Aorta (tissue), 5 donors: ENCODE measurements at regions not wholly inside any gene's neighbourhood (a gene's known extent, or its start where the extent isn't known, plus 50 kb on each side); places are given as distances from the start of the nearest gene placed in this dataset.
"Not testable (repeated sequence)": the region's sequence is repeated elsewhere in the genome, so short reads cannot be mapped to it uniquely, and the experiment has no call there.

ENCODE experiments used
- ATAC-seq: fragments of 200-7000 bp; cut with Tn5 transposase; one replicate; pipeline ENCODE4 v1.9.1; 2022; ENCODE audit warnings: moderate library complexity; ENCODE audit not compliant: low FRiP score
- DNase-seq, 2 donors: peaks; one replicate each; pipeline ENCODE4 v3.0.0-alpha.2; 2020
- H3K27ac ChIP-seq, 2 donors: one replicate each; pipeline ENCODE4 v1.5.1; 2013; ENCODE audit warnings: low read length in 2 of 2, mild to moderate bottlenecking in 2 of 2, moderate library complexity in 2 of 2, control low read depth in 1 of 2, inconsistent platforms in 1 of 2, low read depth in 1 of 2
- H3K27me3 ChIP-seq, 2 donors: one replicate each; pipeline ENCODE4 v1.6.1; 2013; ENCODE audit warnings: control low read depth in 1 of 2, low read length in 1 of 2, mild to moderate bottlenecking in 1 of 2, moderate library complexity in 1 of 2; ENCODE audit not compliant: insufficient read depth in 2 of 2, control insufficient read depth in 1 of 2
- H3K36me3 ChIP-seq, 2 donors: one replicate each; pipeline ENCODE4 v1.6.1; 2013; ENCODE audit warnings: control low read depth in 1 of 2, low read length in 1 of 2, mild to moderate bottlenecking in 1 of 2; ENCODE audit not compliant: insufficient read depth in 2 of 2, control insufficient read depth in 1 of 2
- H3K4me1 ChIP-seq, 2 donors: one replicate each; pipeline ENCODE4 v1.6.1; 2013; ENCODE audit warnings: low read length in 2 of 2, control low read depth in 1 of 2, mild to moderate bottlenecking in 1 of 2, moderate library complexity in 1 of 2; ENCODE audit not compliant: insufficient read depth in 2 of 2, control insufficient read depth in 1 of 2
- H3K4me3 ChIP-seq, 2 donors: one replicate each; pipeline ENCODE4 v1.5.1; 2013; ENCODE audit warnings: low read length in 2 of 2, control low read depth in 1 of 2, mild to moderate bottlenecking in 1 of 2
- H3K9me3 ChIP-seq: one replicate; pipeline ENCODE4 v1.6.1; 2013; ENCODE audit warnings: mild to moderate bottlenecking, low read length; ENCODE audit not compliant: control insufficient read depth
- WGBS, 2 donors: extraction: QIAGEN DNeasy Blood & Tissue Kit; methylation state at CpG; one replicate each; pipeline ENCODE4 v1.1.7; 2013; 5-methylcytosine and 5-hydroxymethylcytosine counted together
- intact Hi-C, 2 donors: fragments of 100-400 bp; cut with DNase I; formaldehyde crosslinking; loops; one replicate each; pipeline versions ENCODE4 v1.14.2 to v1.15.0; 2022
- donor health status: healthy with polysubstance abuse.
- donor health status: Bipolar disorder and iron deficiency.
- donor health status: DM: no; HTN: no; CAD: no.
- donor health status: DM: no; HTN: no; CAD: no.
- donor health status: DM: yes; HTN: yes; CAD: no.

GRCh38 chr5:3091040-3091774, 339.7 kb upstream of the IRX2 start:
- Histone ChIP-seq H3K27ac (no peak overlapping the region), H3K9me3 (no peaks in the 10 kb centered on the region), H3K36me3 (no peaks in the 10 kb centered on the region), H3K4me3 (no peak overlapping the region), H3K4me1 (no peaks in the 10 kb centered on the region), H3K27me3 (no peaks in the 10 kb centered on the region)
- DNase-seq (no peak), ATAC-seq (no peak)
- intact Hi-C loops: no loop called here
- 49 to 52% methylated on average over 11 of the region's 11 CpGs for WGBS, 2 donors

- intact Hi-C loops, H3K9me3 ChIP-seq, ATAC-seq, H3K4me1 ChIP-seq, H3K27me3 ChIP-seq, H3K4me3 ChIP-seq, DNase-seq, H3K27ac ChIP-seq, H3K36me3 ChIP-seq: not testable (repeated sequence)
- 83 to 93% methylated on average over 5 to 6 of the region's 6 CpGs for WGBS, 2 donors
These were observed 338.8 kb upstream of the IRX2 start for GRCh38 chr5:3090305-3090704.

GRCh38 chr5:3080366-3080765, 328.9 kb upstream of the IRX2 start:
- no peaks in the 10 kb centered on the region for H3K27me3 ChIP-seq
- ATAC-seq: peak; percentile 15
- DNase-seq: no peak
- intact Hi-C loops: no loop called here
- no peak overlapping the region for H3K27ac ChIP-seq
- WGBS, 2 donors: 79 to 82% methylated on average over 9 of the region's 9 CpGs
- no peak overlapping the region for H3K4me3 ChIP-seq
- peaks cover 2% of the 10 kb centered on the region for H3K9me3 ChIP-seq
- H3K36me3 ChIP-seq: no peaks in the 10 kb centered on the region
- no peaks in the 10 kb centered on the region for H3K4me1 ChIP-seq

GRCh38 chr5:3077684-3078083, 326.2 kb upstream of the IRX2 start:
- ATAC-seq: no peak

GRCh38 chr5:3075309-3075708, 323.8 kb upstream of the IRX2 start:
- Histone ChIP-seq H3K27me3 (no peaks in the 10 kb centered on the region), H3K36me3 (no peaks in the 10 kb centered on the region), H3K4me1 (no peaks in the 10 kb centered on the region), H3K27ac (no peak overlapping the region), H3K4me3 (no peak overlapping the region), H3K9me3 (peaks cover 7% of the 10 kb centered on the region)
- DNase-seq (no peak), ATAC-seq (no peak)
- WGBS, 2 donors: 47 to 66% methylated on average over 2 of the region's 2 CpGs
- intact Hi-C loops: no loop called here

More at GRCh38 chr5:3077684-3078083, 326.2 kb upstream of the IRX2 start:
- Histone ChIP-seq H3K27me3 (no peaks in the 10 kb centered on the region), H3K4me1 (no peaks in the 10 kb centered on the region), H3K27ac (no peak overlapping the region), H3K36me3 (no peaks in the 10 kb centered on the region), H3K4me3 (no peak overlapping the region), H3K9me3 (peaks cover 6% of the 10 kb centered on the region)
- no peak for DNase-seq
- 57 to 65% methylated on average over 10 of the region's 10 CpGs for WGBS, 2 donors
- intact Hi-C loops: no loop called here

GRCh38 chr5:3068401-3068800, 316.9 kb upstream of the IRX2 start:
- DNase-seq: no peak
- Histone ChIP-seq H3K4me1 (no peaks in the 10 kb centered on the region), H3K36me3 (no peaks in the 10 kb centered on the region), H3K9me3 (peaks cover 4% of the 10 kb centered on the region), H3K27ac (no peak overlapping the region), H3K27me3 (no peaks in the 10 kb centered on the region), H3K4me3 (no peak overlapping the region)
- no peak for ATAC-seq
- intact Hi-C loops: no loop called here
- WGBS, 2 donors: 11 to 12% methylated on average over 5 of the region's 5 CpGs

- peaks cover 4% of the 10 kb centered on the region for H3K9me3 ChIP-seq
- 95% methylated on average over 2 of the region's 2 CpGs for WGBS, 2 donors
- H3K36me3 ChIP-seq: no peaks in the 10 kb centered on the region
- ATAC-seq: no peak
- H3K4me1 ChIP-seq: no peaks in the 10 kb centered on the region
- intact Hi-C loops: no loop called here
- no peak for DNase-seq
- H3K27me3 ChIP-seq: no peaks in the 10 kb centered on the region
- no peak overlapping the region for H3K4me3 ChIP-seq
- H3K27ac ChIP-seq: no peak overlapping the region
These were observed 308.8 kb upstream of the IRX2 start for GRCh38 chr5:3060283-3060682.

- no peak overlapping the region for H3K4me3 ChIP-seq
- no peak for ATAC-seq
- no peaks in the 10 kb centered on the region for H3K27me3 ChIP-seq
- intact Hi-C loops: no loop called here
- no peak overlapping the region for H3K27ac ChIP-seq
- DNase-seq: no peak
- no peaks in the 10 kb centered on the region for H3K4me1 ChIP-seq
- H3K9me3 ChIP-seq: peaks cover 4% of the 10 kb centered on the region
- 43 to 56% methylated on average over 9 of the region's 9 CpGs for WGBS, 2 donors
- no peaks in the 10 kb centered on the region for H3K36me3 ChIP-seq
These were observed 308.0 kb upstream of the IRX2 start for GRCh38 chr5:3059488-3059887.

GRCh38 chr5:3058942-3059341, 307.5 kb upstream of the IRX2 start:
- intact Hi-C loops: no loop called here
- peaks cover 4% of the 10 kb centered on the region for H3K9me3 ChIP-seq
- no peaks in the 10 kb centered on the region for H3K36me3 ChIP-seq
- 49 to 53% methylated on average over 17 of the region's 17 CpGs for WGBS, 2 donors
- no peaks in the 10 kb centered on the region for H3K4me1 ChIP-seq
- DNase-seq: no peak
- H3K27me3 ChIP-seq: no peaks in the 10 kb centered on the region
- no peak overlapping the region for H3K27ac ChIP-seq
- H3K4me3 ChIP-seq: no peak overlapping the region
- no peak for ATAC-seq
